SK-N-SH (cell line): ENCODE measurements at regions not wholly inside any gene's neighbourhood (a gene's known extent, or its start where the extent isn't known, plus 50 kb on each side); places are given as distances from the start of the nearest gene placed in this dataset.
A peak's percentile ranks its signal among the peaks of the same experiment; 100 is the strongest.
"Not testable (repeated sequence)": the region's sequence is repeated elsewhere in the genome, so short reads cannot be mapped to it uniquely, and the experiment has no call there.

Experiments
- CTCF ChIA-PET: fragments of 300-600, 350-600 bp; formaldehyde crosslinking; extraction: SDS; loops from one replicate; lab custom pipeline; 2021; lab: Yijun Ruan, JAX
- POLR2A ChIA-PET: fragments of 350-600 bp; sonication (Branson Sonifier 250); formaldehyde crosslinking; extraction: SDS; loops from one replicate; lab custom pipeline; 2020; ENCODE audit warnings: antibody characterized with exemption, inconsistent platforms; lab: Yijun Ruan, JAX
- DNase-seq: peaks from one replicate; pipeline ENCODE4 v3.0.0; 2012
- H2AFZ ChIP-seq: fragments of 200-600 bp; sonication (generic); 2 replicates; pipeline ENCODE4 v1.8.1; 2016; ENCODE audit warnings: antibody characterized with exemption, mild to moderate bottlenecking, low read depth
- H3F3A ChIP-seq: fragments of 200-600 bp; sonication (generic); replicated peaks from 2 replicates; pipeline ENCODE3; 2016; ENCODE audit warnings: antibody characterized with exemption, mild to moderate bottlenecking; ENCODE audit not compliant: insufficient read depth
- H3K27ac ChIP-seq, 2 experiments: fragments of 200-500 bp in 1 of 2; fragments of 200-600 bp in 1 of 2; sonication (Bioruptor generic) in 1 of 2; sonication (generic), shearing (Covaris generic) in 1 of 2; 2 replicates each; pipeline versions ENCODE4 v1.5.1 to v1.6.1; 2014 to 2016; ENCODE audit warnings: low read depth in 2 of 2, inconsistent platforms in 1 of 2, low read length in 1 of 2, mild to moderate bottlenecking in 1 of 2, mixed read lengths in 1 of 2
- H3K27me3 ChIP-seq: fragments of 200-600 bp; sonication (generic), shearing (Covaris generic); 2 replicates; pipeline ENCODE4 v1.6.1; 2016; ENCODE audit warnings: mixed run types; ENCODE audit not compliant: insufficient read depth
- H3K36me3 ChIP-seq, 2 experiments: fragments of 200-500 bp in 1 of 2; fragments of 200-600 bp in 1 of 2; sonication (Bioruptor generic) in 1 of 2; sonication (generic) in 1 of 2; replicated peaks in 1 of 2; 2 replicates each; pipeline versions ENCODE3 to v1.5.1; 2014 to 2016; ENCODE audit warnings: low read length in 1 of 2, mild to moderate bottlenecking in 1 of 2; ENCODE audit not compliant: insufficient read depth in 2 of 2, control insufficient read depth in 1 of 2
- H3K4me1 ChIP-seq, 2 experiments: fragments of 200-500 bp in 1 of 2; fragments of 200-600 bp in 1 of 2; sonication (Bioruptor generic) in 1 of 2; sonication (generic), shearing (Covaris generic) in 1 of 2; 2 replicates each; pipeline versions ENCODE4 v1.5.1 to v1.6.1; 2014 to 2016; ENCODE audit warnings: low read depth in 1 of 2, low read length in 1 of 2, mixed run types in 1 of 2; ENCODE audit not compliant: insufficient read depth in 2 of 2, control insufficient read depth in 1 of 2
- H3K4me2 ChIP-seq: fragments of 200-600 bp; sonication (generic), shearing (Covaris generic); 2 replicates; pipeline ENCODE4 v1.6.1; 2017; ENCODE audit warnings: mixed run types
- H3K4me3 ChIP-seq, 2 experiments: fragments of 200-500 bp in 1 of 2; fragments of 200-600 bp in 1 of 2; sonication (Bioruptor generic) in 1 of 2; sonication (generic), shearing (Covaris generic) in 1 of 2; 2 replicates each; pipeline versions ENCODE4 v1.5.1 to v1.8.1; 2014 to 2016; ENCODE audit warnings: low read depth in 2 of 2, inconsistent platforms in 1 of 2, low read length in 1 of 2, mild to moderate bottlenecking in 1 of 2, mixed read lengths in 1 of 2, moderate library complexity in 1 of 2
- H3K79me2 ChIP-seq: fragments of 200-600 bp; sonication (generic); 2 replicates; pipeline ENCODE4 v1.8.1; 2017; ENCODE audit warnings: mild to moderate bottlenecking; ENCODE audit not compliant: insufficient read depth
- H3K9ac ChIP-seq: fragments of 200-600 bp; sonication (generic); 2 replicates; pipeline ENCODE4 v1.6.1; 2017; ENCODE audit warnings: mixed run types
- H3K9me2 ChIP-seq: fragments of 200-600 bp; sonication (generic); 2 replicates; pipeline ENCODE4 v1.6.1; 2017; ENCODE audit warnings: mixed run types
- H3K9me3 ChIP-seq: fragments of 200-600 bp; sonication (generic); 2 replicates; pipeline ENCODE4 v1.6.1; 2017; ENCODE audit warnings: mixed run types, mild to moderate bottlenecking, moderate library complexity
- H4K20me1 ChIP-seq: fragments of 200-600 bp; sonication (generic); 2 replicates; pipeline ENCODE4 v1.6.1; 2017; ENCODE audit warnings: mild to moderate bottlenecking, mixed run types; ENCODE audit not compliant: insufficient read depth
- ELF1 ChIP-seq: IDR thresholded peaks from 2 replicates; pipeline ENCODE4 v1.4.0; 2012
- EZH2phosphoT487 ChIP-seq: fragments of 200-600 bp; sonication (generic); IDR thresholded peaks from 2 replicates; pipeline ENCODE4 v1.6.1; 2017; ENCODE audit warnings: low read depth, mixed run types, mild to moderate bottlenecking, antibody characterized with exemption, moderate library complexity, borderline replicate concordance
- FOSL2 ChIP-seq: IDR thresholded peaks from 2 replicates; pipeline ENCODE4 v1.4.0; 2012; ENCODE audit warnings: low read depth, mild to moderate bottlenecking, moderate library complexity, borderline replicate concordance
- FOXJ3 ChIP-seq: sonication (generic); formaldehyde crosslinking; IDR thresholded peaks from 2 replicates; pipeline ENCODE4 v1.5.1; 2020; ENCODE audit warnings: mild to moderate bottlenecking, missing genetic modification reagents
- GABPA ChIP-seq: IDR thresholded peaks from 2 replicates; pipeline ENCODE4 v1.4.0; 2012; ENCODE audit warnings: low read depth, mild to moderate bottlenecking
- JUND ChIP-seq: IDR thresholded peaks from 2 replicates; pipeline ENCODE4 v1.4.0; 2012
- MXI1 ChIP-seq: IDR thresholded peaks from 2 replicates; pipeline ENCODE4 v1.6.1; 2012; ENCODE audit warnings: mild to moderate bottlenecking, low read depth, low read length, improper control_type of control experiment
- NFIC ChIP-seq: IDR thresholded peaks from 2 replicates; pipeline ENCODE4 v1.4.0; 2012; ENCODE audit warnings: borderline replicate concordance
- NRF1 ChIP-seq: IDR thresholded peaks from 2 replicates; pipeline ENCODE4 v1.6.1; 2012; ENCODE audit warnings: low read depth, mild to moderate bottlenecking, low read length
- POLR2AphosphoS5 ChIP-seq: IDR thresholded peaks from 2 replicates; pipeline ENCODE4 v1.6.1; 2012; ENCODE audit warnings: low read depth, low read length
- RAD21 ChIP-seq: IDR thresholded peaks from 2 replicates; pipeline ENCODE4 v1.6.1; 2012; ENCODE audit warnings: mild to moderate bottlenecking, low read length
- RCOR1 ChIP-seq: fragments of 150-350 bp; IDR thresholded peaks from 2 replicates; pipeline ENCODE4 v1.6.1; 2017; ENCODE audit warnings: antibody characterized with exemption, low read length
- RXRA ChIP-seq: IDR thresholded peaks from 2 replicates; pipeline ENCODE4 v1.4.0; 2012; ENCODE audit warnings: low read depth, mild to moderate bottlenecking, borderline replicate concordance
- SIN3A ChIP-seq: IDR thresholded peaks from 2 replicates; pipeline ENCODE4 v1.6.1; 2012; ENCODE audit warnings: low read depth, mild to moderate bottlenecking, low read length, moderate library complexity, borderline replicate concordance
- SMC3 ChIP-seq: IDR thresholded peaks from 2 replicates; pipeline ENCODE4 v1.6.1; 2012; ENCODE audit warnings: low read depth, low read length, improper control_type of control experiment
- WGBS: methylation state at CpG from one replicate; pipeline ENCODE4 v1.1.6; 2017; ENCODE audit warnings: low lambda C conversion rate; 5-methylcytosine and 5-hydroxymethylcytosine counted together
- TF ChIP-seq, protein P1 (sequence below): IDR thresholded peaks from 2 replicates; pipeline ENCODE4 v1.4.0; 2012; ENCODE audit warnings: low read depth
- TF ChIP-seq, protein P2 (sequence below): fragments of 200-600 bp; sonication (generic); IDR thresholded peaks from 2 replicates; pipeline ENCODE4 v1.6.1; 2017; ENCODE audit warnings: antibody characterized with exemption, mild to moderate bottlenecking, moderate library complexity
- TF ChIP-seq, protein P3 (sequence below): IDR thresholded peaks from 2 replicates; pipeline ENCODE4 v1.4.0; 2012; ENCODE audit warnings: low read depth, borderline replicate concordance
- TF ChIP-seq, protein P4 (sequence below): IDR thresholded peaks from 2 replicates; pipeline ENCODE4 v1.4.0; 2012; ENCODE audit warnings: low read depth, borderline replicate concordance

DNA sequence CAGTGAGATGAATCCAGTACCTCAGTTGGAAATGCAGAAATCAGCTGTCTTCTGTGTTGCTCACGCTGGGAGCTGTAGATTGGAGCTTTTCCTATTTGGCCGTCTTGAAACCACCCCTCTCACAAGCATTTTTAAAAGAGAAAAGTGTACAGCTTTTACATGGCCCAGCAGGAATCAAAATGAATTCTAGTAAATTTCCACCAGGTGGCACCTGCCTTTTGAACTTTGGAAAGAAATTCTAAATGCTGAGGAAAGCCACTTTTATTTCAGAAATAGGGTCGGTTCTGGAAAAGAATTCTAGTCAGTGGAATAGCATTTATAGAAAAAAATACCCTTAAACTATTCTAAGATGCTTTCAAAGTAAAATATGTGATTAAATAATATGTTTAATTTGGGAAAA is 647.8 kb downstream of the CD109 start:
- no peaks in the 10 kb centered on the region for H3K79me2 ChIP-seq
- H4K20me1 ChIP-seq = no peaks in the 10 kb centered on the region
- CTCF ChIA-PET = interaction anchor here (1.1 to 1.5 kb wide), 5 partner anchors 856 to 866 kb away, joined by 3 to 6 read pairs (median 4); no protein-coding TSS in a partner anchor
- H3K27me3 ChIP-seq = 0 out of 2 replicates have a peak, but pooled peaks cover 5% of the 10 kb centered on the region
- no peaks in the 10 kb centered on the region for H3K9me2 ChIP-seq
- H3K4me1 ChIP-seq = no peaks in the 10 kb centered on the region
- WGBS = 0% methylated on average over 3 of the region's 3 CpGs
- TF ChIP-seq SIN3A (no peak), RAD21 (peak; percentile 28), JUND (no peak), SMC3 (peak; percentile 21)
- TF ChIP-seq, protein P1, sequence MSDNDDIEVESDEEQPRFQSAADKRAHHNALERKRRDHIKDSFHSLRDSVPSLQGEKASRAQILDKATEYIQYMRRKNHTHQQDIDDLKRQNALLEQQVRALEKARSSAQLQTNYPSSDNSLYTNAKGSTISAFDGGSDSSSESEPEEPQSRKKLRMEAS = no peak
- TF ChIP-seq, protein P2, sequence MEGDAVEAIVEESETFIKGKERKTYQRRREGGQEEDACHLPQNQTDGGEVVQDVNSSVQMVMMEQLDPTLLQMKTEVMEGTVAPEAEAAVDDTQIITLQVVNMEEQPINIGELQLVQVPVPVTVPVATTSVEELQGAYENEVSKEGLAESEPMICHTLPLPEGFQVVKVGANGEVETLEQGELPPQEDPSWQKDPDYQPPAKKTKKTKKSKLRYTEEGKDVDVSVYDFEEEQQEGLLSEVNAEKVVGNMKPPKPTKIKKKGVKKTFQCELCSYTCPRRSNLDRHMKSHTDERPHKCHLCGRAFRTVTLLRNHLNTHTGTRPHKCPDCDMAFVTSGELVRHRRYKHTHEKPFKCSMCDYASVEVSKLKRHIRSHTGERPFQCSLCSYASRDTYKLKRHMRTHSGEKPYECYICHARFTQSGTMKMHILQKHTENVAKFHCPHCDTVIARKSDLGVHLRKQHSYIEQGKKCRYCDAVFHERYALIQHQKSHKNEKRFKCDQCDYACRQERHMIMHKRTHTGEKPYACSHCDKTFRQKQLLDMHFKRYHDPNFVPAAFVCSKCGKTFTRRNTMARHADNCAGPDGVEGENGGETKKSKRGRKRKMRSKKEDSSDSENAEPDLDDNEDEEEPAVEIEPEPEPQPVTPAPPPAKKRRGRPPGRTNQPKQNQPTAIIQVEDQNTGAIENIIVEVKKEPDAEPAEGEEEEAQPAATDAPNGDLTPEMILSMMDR = peak; percentile 50
- H3K9ac ChIP-seq = no peak overlapping the region
- peak; percentile 1 for DNase-seq
- POLR2A ChIA-PET = no interaction called here
- no peak overlapping the region for H2AFZ ChIP-seq
- H3K36me3 ChIP-seq = no peaks in the 10 kb centered on the region
- no peaks in the 10 kb centered on the region for H3F3A ChIP-seq
- no peak overlapping the region for H3K4me2 ChIP-seq
- no peaks in the 10 kb centered on the region for H3K9me3 ChIP-seq
- H3K4me3 ChIP-seq = no peak overlapping the region
- H3K27ac ChIP-seq = no peak overlapping the region

DNA sequence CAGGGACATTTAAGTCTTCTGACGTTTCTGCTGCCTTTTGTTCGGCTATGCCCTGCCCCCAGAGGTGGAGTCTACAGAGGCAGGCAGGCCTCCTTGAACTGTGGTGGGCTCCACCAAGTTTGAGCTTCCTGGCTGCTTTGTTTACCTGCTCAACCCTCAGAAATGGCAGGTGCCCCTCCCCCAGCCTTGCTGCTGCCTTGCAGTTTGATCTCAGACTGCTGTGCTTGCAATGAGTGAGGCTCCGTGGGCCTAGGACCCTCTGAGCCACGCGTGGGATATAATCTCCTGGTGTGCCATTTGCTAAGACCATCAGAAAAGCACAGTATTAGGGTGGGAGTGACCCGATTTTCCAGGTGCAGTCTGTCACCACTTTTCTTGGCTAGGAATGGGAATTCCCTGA is 647.3 kb downstream of the CD109 start:
- H3K9me2 ChIP-seq, H3K79me2 ChIP-seq, H3K27ac ChIP-seq, H4K20me1 ChIP-seq, H3K36me3 ChIP-seq, H3K4me2 ChIP-seq, POLR2A ChIA-PET, DNase-seq, H3K27me3 ChIP-seq, H3K4me1 ChIP-seq, H3F3A ChIP-seq, H2AFZ ChIP-seq, H3K9me3 ChIP-seq, H3K4me3 ChIP-seq, H3K9ac ChIP-seq: not testable (repeated sequence)
- CTCF ChIA-PET = interaction anchor here (1.1 to 1.5 kb wide), 5 partner anchors 857 to 867 kb away, joined by 3 to 6 read pairs (median 4); no protein-coding TSS in a partner anchor
- WGBS = 12% methylated on average over 6 of the region's 6 CpGs

DNA sequence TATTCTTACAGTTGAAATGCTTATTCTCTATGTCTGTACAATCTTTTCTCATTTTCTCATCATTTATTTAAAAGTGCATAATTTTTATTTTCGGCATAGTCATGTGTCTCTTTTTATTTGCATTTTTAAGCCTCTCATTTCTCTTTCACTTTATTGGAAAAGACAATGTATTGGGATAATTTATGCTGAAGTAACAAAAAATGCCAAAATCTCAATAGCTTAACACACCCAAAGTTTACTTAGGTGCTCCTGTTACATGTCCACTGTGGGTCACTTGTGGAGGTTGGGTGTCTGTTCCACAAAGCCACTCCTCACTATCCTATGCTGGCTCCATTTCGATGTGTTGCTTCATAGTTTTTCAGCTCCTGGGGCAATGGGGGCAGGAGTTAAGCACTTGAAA is 638.7 kb downstream of the CD109 start:
- Histone ChIP-seq H3K79me2 (no peaks in the 10 kb centered on the region), H3K4me1 (no peaks in the 10 kb centered on the region), H4K20me1 (no peaks in the 10 kb centered on the region), H2AFZ (no peak overlapping the region), H3K4me2 (no peak overlapping the region), H3K27ac (no peak overlapping the region), H3K9me2 (no peaks in the 10 kb centered on the region), H3F3A (no peaks in the 10 kb centered on the region), H3K9ac (no peak overlapping the region), H3K9me3 (no peaks in the 10 kb centered on the region), H3K36me3 (no peaks in the 10 kb centered on the region), H3K4me3 (no peak overlapping the region), H3K27me3 (no peaks in the 10 kb centered on the region)
- no peak for DNase-seq
- 3% methylated on average over 2 of the region's 2 CpGs for WGBS
- ChIA-PET CTCF (interaction anchor here (1.5 kb wide), 1 partner anchor 874 kb away, joined by 7 read pairs; no protein-coding TSS in a partner anchor), POLR2A (no interaction called here)
- TF ChIP-seq ELF1 (no peak), NRF1 (no peak), RAD21 (no peak), FOSL2 (no peak), FOXJ3 (no peak), RCOR1 (no peak), NFIC (no peak), GABPA (no peak), MXI1 (no peak), RXRA (no peak), JUND (no peak), EZH2phosphoT487 (no peak), POLR2AphosphoS5 (no peak), SIN3A (no peak)
- TF ChIP-seq, protein P3, sequence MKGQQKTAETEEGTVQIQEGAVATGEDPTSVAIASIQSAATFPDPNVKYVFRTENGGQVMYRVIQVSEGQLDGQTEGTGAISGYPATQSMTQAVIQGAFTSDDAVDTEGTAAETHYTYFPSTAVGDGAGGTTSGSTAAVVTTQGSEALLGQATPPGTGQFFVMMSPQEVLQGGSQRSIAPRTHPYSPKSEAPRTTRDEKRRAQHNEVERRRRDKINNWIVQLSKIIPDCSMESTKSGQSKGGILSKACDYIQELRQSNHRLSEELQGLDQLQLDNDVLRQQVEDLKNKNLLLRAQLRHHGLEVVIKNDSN = no peak
- TF ChIP-seq, protein P4, sequence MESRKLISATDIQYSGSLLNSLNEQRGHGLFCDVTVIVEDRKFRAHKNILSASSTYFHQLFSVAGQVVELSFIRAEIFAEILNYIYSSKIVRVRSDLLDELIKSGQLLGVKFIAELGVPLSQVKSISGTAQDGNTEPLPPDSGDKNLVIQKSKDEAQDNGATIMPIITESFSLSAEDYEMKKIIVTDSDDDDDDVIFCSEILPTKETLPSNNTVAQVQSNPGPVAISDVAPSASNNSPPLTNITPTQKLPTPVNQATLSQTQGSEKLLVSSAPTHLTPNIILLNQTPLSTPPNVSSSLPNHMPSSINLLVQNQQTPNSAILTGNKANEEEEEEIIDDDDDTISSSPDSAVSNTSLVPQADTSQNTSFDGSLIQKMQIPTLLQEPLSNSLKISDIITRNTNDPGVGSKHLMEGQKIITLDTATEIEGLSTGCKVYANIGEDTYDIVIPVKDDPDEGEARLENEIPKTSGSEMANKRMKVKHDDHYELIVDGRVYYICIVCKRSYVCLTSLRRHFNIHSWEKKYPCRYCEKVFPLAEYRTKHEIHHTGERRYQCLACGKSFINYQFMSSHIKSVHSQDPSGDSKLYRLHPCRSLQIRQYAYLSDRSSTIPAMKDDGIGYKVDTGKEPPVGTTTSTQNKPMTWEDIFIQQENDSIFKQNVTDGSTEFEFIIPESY = no peak
